NOMO-1 treated with dmso at 0.1 percent for 144 hours (cell line): ENCODE measurements at regions not wholly inside any gene's neighbourhood (a gene's known extent, or its start where the extent isn't known, plus 50 kb on each side); places are given as distances from the start of the nearest gene placed in this dataset.
"Not testable (repeated sequence)": the region's sequence is repeated elsewhere in the genome, so short reads cannot be mapped to it uniquely, and the experiment has no call there.

Experiments
- DNase-seq: peaks from one replicate; lab custom pipeline; 2025; ENCODE audit not compliant: unreplicated experiment; lab: John Stamatoyannopoulos, UW

- DNase-seq: no peak
These were observed 246.3 kb upstream of the FZD8 start for GRCh38 chr10:35888400-35888799.

- DNase-seq: no peak
These were observed 245.6 kb upstream of the FZD8 start for GRCh38 chr10:35887685-35888084.

GRCh38 chr10:35885076-35885475 is 243.0 kb upstream of the FZD8 start:
- no peak for DNase-seq

GRCh38 chr10:35884657-35885071 is 242.6 kb upstream of the FZD8 start:
- DNase-seq: no peak

GRCh38 chr10:35882422-35883150 is 240.5 kb upstream of the FZD8 start:
- no peak for DNase-seq

- no peak for DNase-seq
These were observed 239.2 kb upstream of the FZD8 start for GRCh38 chr10:35881320-35881719.

- DNase-seq: no peak
These were observed 234.2 kb upstream of the FZD8 start for GRCh38 chr10:35876248-35876647.

GRCh38 chr10:35875016-35875676 is 233.1 kb upstream of the FZD8 start:
- DNase-seq: no peak

- no peak for DNase-seq
These were observed 232.4 kb upstream of the FZD8 start for GRCh38 chr10:35874311-35875015.

GRCh38 chr10:35872671-35873070 is 230.6 kb upstream of the FZD8 start:
- DNase-seq: no peak

- DNase-seq: no peak
These were observed 228.7 kb upstream of the FZD8 start for GRCh38 chr10:35870665-35871310.

GRCh38 chr10:35858676-35859283 is 216.7 kb upstream of the FZD8 start:
- DNase-seq: not testable (repeated sequence)

GRCh38 chr10:35857860-35858259 is 215.8 kb upstream of the FZD8 start:
- no peak for DNase-seq

GRCh38 chr10:35855155-35855947 is 213.3 kb upstream of the FZD8 start:
- DNase-seq: no peak

GRCh38 chr10:35854661-35855060 is 212.6 kb upstream of the FZD8 start:
- no peak for DNase-seq

- no peak for DNase-seq
These were observed 210.6 kb upstream of the FZD8 start for GRCh38 chr10:35852721-35853120.

- DNase-seq: no peak
These were observed 206.3 kb upstream of the FZD8 start for GRCh38 chr10:35848412-35848811.

- DNase-seq: no peak
These were observed 202.6 kb upstream of the FZD8 start for GRCh38 chr10:35844686-35845085.

- DNase-seq: no peak
These were observed 201.6 kb upstream of the FZD8 start for GRCh38 chr10:35843524-35844181.

- DNase-seq: no peak
These were observed 196.0 kb upstream of the FZD8 start for GRCh38 chr10:35838054-35838453.
